Thyroid gland (tissue), 4 donors: ENCODE measurements at regions not wholly inside any gene's neighbourhood (a gene's known extent, or its start where the extent isn't known, plus 50 kb on each side); places are given as distances from the start of the nearest gene placed in this dataset.
"Not testable (repeated sequence)": the region's sequence is repeated elsewhere in the genome, so short reads cannot be mapped to it uniquely, and the experiment has no call there.

Experiments
- DNase-seq, 2 donors: peaks; one replicate each; pipeline ENCODE4 v3.0.0-alpha.2; 2019
- H3K27ac ChIP-seq, 3 donors: fragments of 200-600 bp; sonication (generic); 1 replicate in 2 of 3; 2 replicates in 1 of 3; pipeline ENCODE4 v1.5.1; 2016 to 2019; ENCODE audit warnings: mild to moderate bottlenecking in 1 of 3, moderate library complexity in 1 of 3
- H3K27me3 ChIP-seq: fragments of 200-600 bp; sonication (generic); one replicate; pipeline ENCODE4 v1.5.1; 2019
- H3K36me3 ChIP-seq, 2 donors: fragments of 200-600 bp; sonication (generic); one replicate each; pipeline ENCODE4 v1.5.1; 2016 to 2019
- H3K4me1 ChIP-seq, 2 donors: fragments of 200-600 bp; sonication (generic); one replicate each; pipeline ENCODE4 v1.5.1; 2017 to 2019
- H3K4me3 ChIP-seq, 3 donors: fragments of 200-600 bp; sonication (generic); replicated peaks in 1 of 3; 1 replicate in 2 of 3; 2 replicates in 1 of 3; pipeline ENCODE4 v1.5.1; 2016; ENCODE audit warnings: mild to moderate bottlenecking in 1 of 3
- H3K9me3 ChIP-seq: fragments of 200-600 bp; sonication (generic); one replicate; pipeline ENCODE4 v1.5.1; 2017
- POLR2A ChIP-seq, 2 donors: fragments of 450-650 bp; IDR thresholded peaks; one replicate each; pipeline ENCODE4 v1.6.1; 2017; ENCODE audit warnings: antibody characterized with exemption in 2 of 2, mild to moderate bottlenecking in 2 of 2, moderate library complexity in 1 of 2
- WGBS, 2 donors: methylation state at CpG; one replicate each; pipeline ENCODE4 v1.1.5; 2017; 5-methylcytosine and 5-hydroxymethylcytosine counted together
- intact Hi-C: fragments of 100-400 bp; cut with DNase I; formaldehyde crosslinking; loops from one replicate; pipeline ENCODE4 v1.15.1; 2023
- TF ChIP-seq, protein P1 (sequence below), 6 experiments: fragments of 200-600 bp in 3 of 6; fragments of 450-650 bp in 3 of 6; sonication (generic) in 3 of 6; IDR thresholded peaks; one replicate each; pipeline ENCODE4 v1.5.1; 2016 to 2019; ENCODE audit warnings: antibody characterized with exemption in 6 of 6, mild to moderate bottlenecking in 2 of 6, inconsistent platforms in 1 of 6, moderate library complexity in 1 of 6

DNA sequence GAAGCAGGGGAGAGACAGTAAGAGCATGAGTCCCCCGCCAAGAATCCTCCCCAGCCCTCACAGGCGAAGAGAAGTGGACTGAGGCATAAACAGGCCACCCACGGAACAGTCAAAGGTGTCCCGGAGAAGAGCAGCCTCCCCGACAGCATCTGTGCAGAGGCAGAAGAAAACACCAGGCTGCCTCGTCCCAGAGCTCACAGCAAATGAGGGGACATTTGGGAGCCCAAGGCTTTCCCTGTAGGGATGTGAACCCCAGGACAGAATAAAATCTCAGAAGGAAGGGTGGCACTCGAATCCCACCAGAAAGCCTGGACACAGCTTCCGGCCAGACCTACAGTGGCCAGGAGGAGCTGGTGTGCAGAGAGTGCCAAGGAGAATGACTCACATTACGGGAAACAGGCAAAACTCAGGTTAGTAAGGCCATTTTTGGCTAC, 90.4 kb downstream of the DLL1 start:
- no peak overlapping the region for H3K27ac ChIP-seq
- H3K4me1 ChIP-seq: no peaks in the 10 kb centered on the region
- WGBS, 2 donors: 73 to 84% methylated on average over 9 of the region's 9 CpGs
- DNase-seq: no peak
- TF ChIP-seq, protein P1, sequence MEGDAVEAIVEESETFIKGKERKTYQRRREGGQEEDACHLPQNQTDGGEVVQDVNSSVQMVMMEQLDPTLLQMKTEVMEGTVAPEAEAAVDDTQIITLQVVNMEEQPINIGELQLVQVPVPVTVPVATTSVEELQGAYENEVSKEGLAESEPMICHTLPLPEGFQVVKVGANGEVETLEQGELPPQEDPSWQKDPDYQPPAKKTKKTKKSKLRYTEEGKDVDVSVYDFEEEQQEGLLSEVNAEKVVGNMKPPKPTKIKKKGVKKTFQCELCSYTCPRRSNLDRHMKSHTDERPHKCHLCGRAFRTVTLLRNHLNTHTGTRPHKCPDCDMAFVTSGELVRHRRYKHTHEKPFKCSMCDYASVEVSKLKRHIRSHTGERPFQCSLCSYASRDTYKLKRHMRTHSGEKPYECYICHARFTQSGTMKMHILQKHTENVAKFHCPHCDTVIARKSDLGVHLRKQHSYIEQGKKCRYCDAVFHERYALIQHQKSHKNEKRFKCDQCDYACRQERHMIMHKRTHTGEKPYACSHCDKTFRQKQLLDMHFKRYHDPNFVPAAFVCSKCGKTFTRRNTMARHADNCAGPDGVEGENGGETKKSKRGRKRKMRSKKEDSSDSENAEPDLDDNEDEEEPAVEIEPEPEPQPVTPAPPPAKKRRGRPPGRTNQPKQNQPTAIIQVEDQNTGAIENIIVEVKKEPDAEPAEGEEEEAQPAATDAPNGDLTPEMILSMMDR (IDR thresholded peaks at IDR 0.05): no peak
- TF ChIP-seq POLR2A (IDR thresholded peaks at IDR 0.05): no peak
- no peak overlapping the region for H3K4me3 ChIP-seq
- H3K36me3 ChIP-seq: no peaks in the 10 kb centered on the region
- no peaks in the 10 kb centered on the region for H3K9me3 ChIP-seq
- H3K27me3 ChIP-seq: no peaks in the 10 kb centered on the region
- intact Hi-C loops: no loop called here

DNA sequence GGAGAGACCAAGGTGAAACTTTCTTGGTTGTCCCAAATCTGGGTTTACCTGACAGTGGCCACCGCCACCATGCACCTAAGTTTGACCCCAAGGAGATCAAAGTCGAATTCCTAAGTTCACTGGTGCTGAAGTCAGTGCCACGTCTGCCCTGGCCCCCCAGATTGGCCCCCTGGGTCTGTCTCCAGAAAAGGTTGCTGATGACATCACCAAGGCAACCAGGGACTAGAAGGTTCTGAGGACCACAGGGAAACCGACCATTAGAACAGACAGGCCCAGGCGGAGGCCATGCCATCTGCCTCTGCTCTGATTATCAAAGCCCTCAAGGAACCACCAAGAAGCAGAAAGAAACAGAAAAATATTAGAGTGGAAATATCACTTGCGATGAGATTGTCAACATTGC, 91.2 kb downstream of the DLL1 start:
- WGBS, 2 donors: 83 to 87% methylated on average over 6 of the region's 6 CpGs
- no peak for DNase-seq
- TF ChIP-seq POLR2A (IDR thresholded peaks at IDR 0.05): no peak
- TF ChIP-seq, protein P1 (IDR thresholded peaks at IDR 0.05): no peak
- H3K27me3 ChIP-seq: no peaks in the 10 kb centered on the region
- intact Hi-C loops: no loop called here
- H3K4me3 ChIP-seq: no peak overlapping the region
- no peaks in the 10 kb centered on the region for H3K36me3 ChIP-seq
- no peak overlapping the region for H3K27ac ChIP-seq
- H3K4me1 ChIP-seq: no peaks in the 10 kb centered on the region
- no peaks in the 10 kb centered on the region for H3K9me3 ChIP-seq

DNA sequence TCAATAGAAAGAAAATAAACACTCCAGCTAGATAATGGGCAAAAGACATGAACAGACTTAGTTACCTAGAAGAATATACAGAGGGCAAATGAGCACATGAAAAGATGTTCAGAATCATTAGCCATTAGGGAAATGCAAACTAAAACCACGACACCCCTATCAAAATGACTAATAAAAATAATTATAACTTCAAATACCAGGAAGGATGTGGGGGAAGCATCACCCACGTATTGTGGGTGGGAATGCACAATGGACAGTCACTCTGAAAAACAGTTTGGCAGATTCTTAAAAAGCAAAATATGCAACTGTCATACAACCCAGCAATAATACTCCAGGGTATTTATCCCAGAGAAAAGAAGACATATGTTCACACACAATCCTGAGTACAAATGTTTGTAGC, 92.6 kb downstream of the DLL1 start:
- TF ChIP-seq, protein P1 (IDR thresholded peaks at IDR 0.05): no peak
- TF ChIP-seq POLR2A (IDR thresholded peaks at IDR 0.05): no peak
- Histone ChIP-seq H3K27ac (no peak overlapping the region), H3K27me3 (no peaks in the 10 kb centered on the region), H3K4me3 (no peak overlapping the region), H3K9me3 (no peaks in the 10 kb centered on the region), H3K4me1 (no peaks in the 10 kb centered on the region), H3K36me3 (no peaks in the 10 kb centered on the region)
- 53 to 64% methylated on average over 2 of the region's 2 CpGs for WGBS, 2 donors
- intact Hi-C loops: no loop called here
- no peak for DNase-seq

DNA sequence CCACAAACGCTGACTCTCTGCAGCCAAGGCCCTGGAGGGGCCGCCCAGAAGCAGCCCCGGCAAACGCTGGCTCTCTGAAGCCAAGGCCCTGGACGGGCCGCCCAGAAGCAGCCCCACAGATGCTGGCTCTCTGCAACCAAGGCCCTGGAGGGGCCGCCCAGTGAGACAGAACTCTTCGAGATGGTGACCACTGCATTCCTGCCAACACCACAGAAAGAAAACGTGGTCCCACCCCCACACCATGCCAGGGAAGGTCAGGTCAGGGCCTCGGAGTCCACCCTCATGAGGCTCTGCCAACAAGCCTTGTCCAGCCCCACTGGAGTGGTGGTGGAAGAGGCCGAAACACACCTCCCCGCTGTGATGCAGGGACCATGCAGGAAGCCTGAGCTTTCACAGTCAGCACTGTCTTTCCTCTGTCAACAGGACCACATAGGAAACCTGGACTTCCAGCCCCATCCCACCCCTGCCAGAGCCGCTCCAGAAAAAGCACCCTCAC, 97.5 kb downstream of the DLL1 start:
- Histone ChIP-seq H3K4me3 (no peak overlapping the region), H3K9me3 (no peaks in the 10 kb centered on the region), H3K36me3 (no peaks in the 10 kb centered on the region), H3K27ac (no peak overlapping the region), H3K4me1 (no peaks in the 10 kb centered on the region), H3K27me3 (no peaks in the 10 kb centered on the region)
- 83 to 85% methylated on average over 8 to 13 of the region's 13 CpGs for WGBS, 2 donors
- intact Hi-C loops: no loop called here
- no peak for TF ChIP-seq POLR2A (IDR thresholded peaks at IDR 0.05)
- TF ChIP-seq, protein P1 (IDR thresholded peaks at IDR 0.05): no peak
- no peak for DNase-seq

DNA sequence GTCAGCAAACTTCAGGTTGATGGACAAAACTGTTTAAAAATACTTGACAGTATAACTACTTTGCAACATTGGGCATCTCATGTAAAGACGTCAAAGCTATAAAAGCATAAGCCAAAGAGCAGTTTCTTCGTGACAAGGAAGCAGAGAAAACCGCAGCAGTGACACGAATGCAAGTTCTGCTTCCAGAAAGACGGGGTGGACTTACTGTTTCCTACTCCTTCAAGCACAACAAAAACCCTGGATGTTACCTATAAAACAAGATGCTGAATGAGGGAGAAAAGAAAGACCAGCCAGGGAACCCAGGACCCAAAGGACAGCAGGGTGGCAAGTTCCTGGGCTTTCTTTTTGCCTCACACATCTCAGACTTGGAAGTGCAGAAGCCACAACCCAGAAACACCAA, 98.0 kb downstream of the DLL1 start:
- Histone ChIP-seq H3K4me1 (no peaks in the 10 kb centered on the region), H3K27me3 (no peaks in the 10 kb centered on the region), H3K9me3 (no peaks in the 10 kb centered on the region), H3K36me3 (no peaks in the 10 kb centered on the region), H3K4me3 (no peak overlapping the region), H3K27ac (no peak overlapping the region)
- 89% methylated on average over 5 of the region's 5 CpGs for WGBS, 2 donors
- TF ChIP-seq, protein P1 (IDR thresholded peaks at IDR 0.05): no peak
- TF ChIP-seq POLR2A (IDR thresholded peaks at IDR 0.05): no peak
- DNase-seq: no peak
- intact Hi-C loops: no loop called here

DNA sequence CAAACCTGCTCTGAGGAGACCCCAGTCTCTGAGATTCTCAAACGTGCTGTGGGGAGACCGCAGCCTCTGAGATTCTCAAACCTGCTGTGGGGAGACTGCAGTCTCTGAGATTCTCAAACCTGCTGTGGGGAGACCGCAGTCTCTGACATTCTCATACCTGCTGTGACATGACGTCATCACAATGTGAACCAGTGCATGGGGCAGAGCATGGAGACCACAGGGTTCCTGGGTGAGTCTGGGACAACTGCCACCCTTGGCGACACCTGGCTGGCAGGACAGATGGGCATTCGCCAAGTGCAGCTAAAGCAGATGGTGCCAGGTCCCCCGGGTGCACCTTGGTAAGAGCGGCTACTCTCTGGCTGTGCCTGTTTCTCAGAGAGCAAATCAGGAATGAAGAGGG, 98.8 kb downstream of the DLL1 start:
- DNase-seq, H3K27ac ChIP-seq, H3K27me3 ChIP-seq, H3K4me3 ChIP-seq, intact Hi-C loops, H3K36me3 ChIP-seq, H3K9me3 ChIP-seq, H3K4me1 ChIP-seq: not testable (repeated sequence)
- WGBS, 2 donors: 87% methylated on average over 8 of the region's 8 CpGs; no CpG with 5 or more reads in 1 of the 2 donors
